ENCODE measurements at regions not wholly inside any gene's neighbourhood (a gene's known extent, or its start where the extent isn't known, plus 50 kb on each side); places are given as distances from the start of the nearest gene placed in this dataset.

GRCh38 chr20:20881808-20882207, 169.4 kb upstream of the RALGAPA2 start:
- no peak for DNase-seq (ENCODE audit: low read depth)

- DNase-seq (ENCODE audit: low read depth), result no peak
Observed at GRCh38 chr20:20877079-20877478, 164.6 kb upstream of the RALGAPA2 start.

- DNase-seq (ENCODE audit: low read depth), result no peak
Observed at GRCh38 chr20:20875716-20876115, 163.3 kb upstream of the RALGAPA2 start.

- no peak for DNase-seq (ENCODE audit: low read depth)
Observed at GRCh38 chr20:20872428-20872827, 160.0 kb upstream of the RALGAPA2 start.

- DNase-seq (ENCODE audit: low read depth), result no peak
Observed at GRCh38 chr20:20869161-20869775, 156.8 kb upstream of the RALGAPA2 start.

- DNase-seq (ENCODE audit: low read depth), result peak; percentile 3
Observed at GRCh38 chr20:20864351-20865096, 152.1 kb upstream of the RALGAPA2 start.

- DNase-seq (ENCODE audit: low read depth), result peak; percentile 78
Observed at GRCh38 chr20:20860078-20860806, 147.8 kb upstream of the RALGAPA2 start.

- no peak for DNase-seq (ENCODE audit: low read depth)
Observed at GRCh38 chr20:20859510-20859909, 147.1 kb upstream of the RALGAPA2 start.

- DNase-seq (ENCODE audit: low read depth), result no peak
Observed at GRCh38 chr20:20856956-20857355, 144.5 kb upstream of the RALGAPA2 start.

GRCh38 chr20:20856306-20856705, 143.9 kb upstream of the RALGAPA2 start:
- no peak for DNase-seq (ENCODE audit: low read depth)

GRCh38 chr20:20851385-20851784, 138.9 kb upstream of the RALGAPA2 start:
- no peak for DNase-seq (ENCODE audit: low read depth)

- DNase-seq (ENCODE audit: low read depth), result no peak
Observed at GRCh38 chr20:20850407-20850806, 138.0 kb upstream of the RALGAPA2 start.

GRCh38 chr20:20849161-20849560, 136.7 kb upstream of the RALGAPA2 start:
- no peak for DNase-seq (ENCODE audit: low read depth)

- no peak for DNase-seq (ENCODE audit: low read depth)
Observed at GRCh38 chr20:20847814-20848213, 135.4 kb upstream of the RALGAPA2 start.

GRCh38 chr20:20843982-20844381, 131.5 kb upstream of the RALGAPA2 start:
- DNase-seq (ENCODE audit: low read depth), result no peak

GRCh38 chr20:20839771-20840170, 127.3 kb upstream of the RALGAPA2 start:
- no peak for DNase-seq (ENCODE audit: low read depth)

GRCh38 chr20:20837574-20838021, 125.2 kb upstream of the RALGAPA2 start:
- DNase-seq (ENCODE audit: low read depth), result peak; percentile 37

GRCh38 chr20:20836836-20837235, 124.4 kb upstream of the RALGAPA2 start:
- DNase-seq (ENCODE audit: low read depth), result no peak

- DNase-seq (ENCODE audit: low read depth), result no peak
Observed at GRCh38 chr20:20835897-20836296, 123.5 kb upstream of the RALGAPA2 start.

- DNase-seq (ENCODE audit: low read depth), result no peak
Observed at GRCh38 chr20:20834008-20834407, 121.6 kb upstream of the RALGAPA2 start.

- no peak for DNase-seq (ENCODE audit: low read depth)
Observed at GRCh38 chr20:20832715-20833114, 120.3 kb upstream of the RALGAPA2 start.

GRCh38 chr20:20831794-20832193, 119.3 kb upstream of the RALGAPA2 start:
- DNase-seq (ENCODE audit: low read depth), result no peak

- no peak for DNase-seq (ENCODE audit: low read depth)
Observed at GRCh38 chr20:20829681-20830080, 117.2 kb upstream of the RALGAPA2 start.
